ENCODE measurements at regions not wholly inside any gene's neighbourhood (a gene's known extent, or its start where the extent isn't known, plus 50 kb on each side); places are given as distances from the start of the nearest gene placed in this dataset.

DNA sequence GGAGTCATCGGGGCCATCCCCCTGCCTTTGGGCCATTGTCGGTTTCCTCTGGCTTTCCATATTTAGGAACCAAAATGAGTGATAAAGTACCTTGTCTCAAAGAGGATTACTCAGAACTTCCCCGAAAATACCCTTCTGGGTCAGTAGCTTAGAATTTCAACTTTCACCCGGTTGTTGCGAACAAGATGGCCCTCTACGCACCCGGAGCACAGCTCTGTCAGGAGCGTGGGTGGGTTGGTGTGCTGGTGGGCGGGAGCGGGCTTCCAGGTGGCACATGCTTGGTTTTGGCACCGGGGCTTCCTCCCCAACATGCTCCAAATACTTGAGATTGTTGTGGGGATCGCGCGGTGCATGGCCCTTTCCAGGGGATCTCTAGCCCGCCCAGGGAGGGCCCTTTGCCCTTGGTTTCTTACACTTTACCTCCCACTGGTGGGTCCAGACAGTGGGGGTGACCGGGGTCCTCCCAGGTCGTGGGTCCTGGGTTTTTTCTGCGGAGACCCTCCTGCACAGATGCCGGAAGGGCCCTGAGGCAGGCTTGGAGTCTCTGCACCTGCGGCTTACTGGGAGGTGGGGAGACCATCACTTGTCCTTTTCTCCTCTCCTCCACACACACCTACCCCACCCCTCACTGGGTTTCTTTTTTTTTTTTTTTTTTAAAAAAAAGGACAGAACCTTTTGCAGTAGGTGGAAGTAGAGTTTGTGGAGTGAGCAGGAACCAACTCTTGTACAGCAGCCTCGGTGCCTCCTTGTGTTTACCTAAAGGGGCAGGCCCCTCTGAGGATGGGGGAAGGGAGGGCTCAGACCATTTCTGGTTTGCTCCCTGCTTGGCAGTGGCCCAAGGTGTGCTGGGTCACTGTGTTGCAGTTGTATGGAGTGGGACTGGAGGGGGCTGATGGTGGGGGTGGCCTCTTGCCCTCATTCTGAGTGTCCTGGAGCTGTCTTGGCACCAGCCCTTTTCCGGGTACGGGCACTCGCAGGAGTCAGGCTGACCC lies 142.1 kb downstream of the SEC14L1 start:
- TF ChIP-seq, protein P1, sequence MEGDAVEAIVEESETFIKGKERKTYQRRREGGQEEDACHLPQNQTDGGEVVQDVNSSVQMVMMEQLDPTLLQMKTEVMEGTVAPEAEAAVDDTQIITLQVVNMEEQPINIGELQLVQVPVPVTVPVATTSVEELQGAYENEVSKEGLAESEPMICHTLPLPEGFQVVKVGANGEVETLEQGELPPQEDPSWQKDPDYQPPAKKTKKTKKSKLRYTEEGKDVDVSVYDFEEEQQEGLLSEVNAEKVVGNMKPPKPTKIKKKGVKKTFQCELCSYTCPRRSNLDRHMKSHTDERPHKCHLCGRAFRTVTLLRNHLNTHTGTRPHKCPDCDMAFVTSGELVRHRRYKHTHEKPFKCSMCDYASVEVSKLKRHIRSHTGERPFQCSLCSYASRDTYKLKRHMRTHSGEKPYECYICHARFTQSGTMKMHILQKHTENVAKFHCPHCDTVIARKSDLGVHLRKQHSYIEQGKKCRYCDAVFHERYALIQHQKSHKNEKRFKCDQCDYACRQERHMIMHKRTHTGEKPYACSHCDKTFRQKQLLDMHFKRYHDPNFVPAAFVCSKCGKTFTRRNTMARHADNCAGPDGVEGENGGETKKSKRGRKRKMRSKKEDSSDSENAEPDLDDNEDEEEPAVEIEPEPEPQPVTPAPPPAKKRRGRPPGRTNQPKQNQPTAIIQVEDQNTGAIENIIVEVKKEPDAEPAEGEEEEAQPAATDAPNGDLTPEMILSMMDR (IDR thresholded peaks at IDR 0.05; ENCODE audit: low read depth, low read length, poor library complexity, severe bottlenecking) = no peak
- no peak for TF ChIP-seq EZH2phosphoT487 (IDR thresholded peaks at IDR 0.05; ENCODE audit: borderline replicate concordance, low read length)
